Endothelial cell of umbilical vein (primary cell): ENCODE measurements at regions not wholly inside any gene's neighbourhood (a gene's known extent, or its start where the extent isn't known, plus 50 kb on each side); places are given as distances from the start of the nearest gene placed in this dataset.

Experiments used
- BruUV-seq: library from RNA; stranded (reverse); fragments of 400-500 nt; replicated peaks from 2 replicates; lab custom pipeline; 2021; lab: Mats Ljungman, UMichigan
- CTCF ChIA-PET: fragments of 300-600, 350-600 bp; sonication (Branson Sonifier 250); formaldehyde crosslinking; loops from one replicate; lab custom pipeline; 2021; ENCODE audit warnings: antibody characterized with exemption, inconsistent platforms; lab: Charles Lee
- POLR2A ChIA-PET: fragments of 300-600, 350-600 bp; sonication (Branson Sonifier 250); formaldehyde crosslinking; loops from one replicate; lab custom pipeline; 2021; ENCODE audit warnings: antibody characterized with exemption, inconsistent platforms; lab: Charles Lee
- DNase-seq: peaks from one replicate; pipeline ENCODE4 v3.0.0-alpha.2; 2011; ENCODE audit warnings: low read depth, low spot score
- FAIRE-seq: peaks from 2 replicates; lab custom pipeline; 2011; peaks lifted over from hg19 to GRCh38; lab: Jason Lieb, UNC
- H2AFZ ChIP-seq: 2 replicates; pipeline ENCODE4 v1.6.0; 2012; ENCODE audit warnings: low read depth, low read length, control low read depth, inconsistent platforms
- H3K27ac ChIP-seq: 2 replicates; pipeline ENCODE4 v1.5.1; 2011; ENCODE audit warnings: low read depth, mild to moderate bottlenecking, control low read depth, low read length, moderate library complexity; ENCODE audit not compliant: insufficient read depth
- H3K27me3 ChIP-seq, 2 experiments: 2 replicates each; pipeline versions ENCODE4 v1.6.0 to v1.6.1; 2011; ENCODE audit warnings: low read length in 2 of 2, mixed read lengths in 1 of 2; ENCODE audit not compliant: control insufficient read depth in 2 of 2, insufficient read depth in 2 of 2
- H3K36me3 ChIP-seq, 2 experiments: 2 replicates in 1 of 2; 3 replicates in 1 of 2; pipeline ENCODE4 v1.5.1; 2011; ENCODE audit warnings: low read length in 2 of 2, mild to moderate bottlenecking in 1 of 2, moderate library complexity in 1 of 2; ENCODE audit not compliant: control insufficient read depth in 2 of 2, insufficient read depth in 2 of 2; ENCODE audit errors: extremely low read depth in 1 of 2
- H3K4me1 ChIP-seq: 3 replicates; pipeline ENCODE4 v1.5.1; 2011; ENCODE audit warnings: mild to moderate bottlenecking, low read length; ENCODE audit not compliant: control insufficient read depth, insufficient read depth; ENCODE audit errors: extremely low read depth
- H3K4me2 ChIP-seq: 2 replicates; pipeline ENCODE4 v1.6.1; 2011; ENCODE audit warnings: low read length, control low read depth, mixed read lengths; ENCODE audit not compliant: insufficient read depth
- H3K4me3 ChIP-seq, 3 experiments: fragments of 200-600 bp in 1 of 3; sonication (generic), shearing (Covaris generic) in 1 of 3; replicated peaks in 1 of 3; 2 replicates each; pipeline ENCODE4 v1.5.1; 2011 to 2016; ENCODE audit warnings: control low read depth in 3 of 3, low read length in 3 of 3, mild to moderate bottlenecking in 2 of 3, inconsistent platforms in 1 of 3, low read depth in 1 of 3, moderate library complexity in 1 of 3; ENCODE audit not compliant: insufficient read depth in 1 of 3
- H3K79me2 ChIP-seq: 2 replicates; pipeline ENCODE4 v1.6.0; 2012; ENCODE audit warnings: low read length, inconsistent platforms; ENCODE audit not compliant: control insufficient read depth, insufficient read depth
- H3K9ac ChIP-seq: replicated peaks from 2 replicates; pipeline ENCODE3; 2011; ENCODE audit warnings: low read length, control low read depth; ENCODE audit not compliant: insufficient read depth; ENCODE audit errors: extremely low read depth
- H3K9me1 ChIP-seq: replicated peaks from 3 replicates; pipeline ENCODE4 v1.6.0; 2011; ENCODE audit warnings: mild to moderate bottlenecking, low read length; ENCODE audit not compliant: control insufficient read depth, insufficient read depth; ENCODE audit errors: extremely low read depth
- H3K9me3 ChIP-seq: replicated peaks from 2 replicates; pipeline ENCODE4 v1.5.1; 2012; ENCODE audit warnings: low read length, inconsistent platforms; ENCODE audit not compliant: control insufficient read depth, insufficient read depth
- H4K20me1 ChIP-seq: replicated peaks from 2 replicates; pipeline ENCODE3; 2011; ENCODE audit warnings: mild to moderate bottlenecking, low read length; ENCODE audit not compliant: control insufficient read depth, insufficient read depth; ENCODE audit errors: extremely low read depth
- CTCF ChIP-seq, 2 donors: IDR thresholded peaks; 1 replicate in 1 of 2; 2 replicates in 1 of 2; pipeline ENCODE4 v1.5.1; 2011; ENCODE audit warnings: low read length in 2 of 2, mild to moderate bottlenecking in 2 of 2, moderate library complexity in 2 of 2, control low read depth in 1 of 2, inconsistent platforms in 1 of 2, low read depth in 1 of 2; ENCODE audit not compliant: insufficient read depth in 1 of 2; ENCODE audit errors: extremely low read depth in 1 of 2
- EZH2 ChIP-seq: IDR thresholded peaks from 2 replicates; pipeline ENCODE4 v1.6.1; 2012; ENCODE audit warnings: borderline replicate concordance, low read depth, mild to moderate bottlenecking, moderate library complexity, low read length, inconsistent platforms; ENCODE audit not compliant: severe bottlenecking
- FOS ChIP-seq: IDR thresholded peaks from 2 replicates; pipeline ENCODE4 v1.6.1; 2011; ENCODE audit warnings: mild to moderate bottlenecking, low read length, moderate library complexity, borderline replicate concordance; ENCODE audit not compliant: insufficient read depth
- GATA2 ChIP-seq: IDR thresholded peaks from 2 replicates; pipeline ENCODE4 v1.7.0; 2011; ENCODE audit warnings: low read depth, mild to moderate bottlenecking, moderate library complexity, mixed read lengths, low read length; ENCODE audit not compliant: insufficient read length, insufficient read depth
- JUN ChIP-seq: IDR thresholded peaks from 2 replicates; pipeline ENCODE4 v1.6.1; 2011; ENCODE audit warnings: borderline replicate concordance, low read depth; ENCODE audit not compliant: insufficient read length, insufficient read depth
- MYC ChIP-seq: IDR thresholded peaks from one replicate; pipeline ENCODE4 v1.6.1; 2011; ENCODE audit warnings: mild to moderate bottlenecking, low read depth, low read length
- POLR2A ChIP-seq: IDR thresholded peaks from 2 replicates; pipeline ENCODE4 v1.6.1; 2012; ENCODE audit warnings: low read depth, mild to moderate bottlenecking, control low read depth, low read length
- POLR2AphosphoS5 ChIP-seq: IDR thresholded peaks from 2 replicates; pipeline ENCODE4 v1.6.1; 2012; ENCODE audit warnings: low read depth, mild to moderate bottlenecking, control low read depth, low read length, moderate library complexity; ENCODE audit not compliant: insufficient read depth
- dilution Hi-C: fragments of 300-500 bp; cut with MboI; formaldehyde crosslinking; loops from one replicate; pipeline ENCODE4 v1.15.0; 2019; ENCODE audit warnings: low sequenced_read_pairs; ENCODE audit not compliant: extremely low pct_ligation_motif_present
- intact Hi-C: fragments of 100-400 bp; cut with micrococcal nuclease; formaldehyde crosslinking; loops from one replicate; pipeline ENCODE4 v1.10.0; 2022

DNA sequence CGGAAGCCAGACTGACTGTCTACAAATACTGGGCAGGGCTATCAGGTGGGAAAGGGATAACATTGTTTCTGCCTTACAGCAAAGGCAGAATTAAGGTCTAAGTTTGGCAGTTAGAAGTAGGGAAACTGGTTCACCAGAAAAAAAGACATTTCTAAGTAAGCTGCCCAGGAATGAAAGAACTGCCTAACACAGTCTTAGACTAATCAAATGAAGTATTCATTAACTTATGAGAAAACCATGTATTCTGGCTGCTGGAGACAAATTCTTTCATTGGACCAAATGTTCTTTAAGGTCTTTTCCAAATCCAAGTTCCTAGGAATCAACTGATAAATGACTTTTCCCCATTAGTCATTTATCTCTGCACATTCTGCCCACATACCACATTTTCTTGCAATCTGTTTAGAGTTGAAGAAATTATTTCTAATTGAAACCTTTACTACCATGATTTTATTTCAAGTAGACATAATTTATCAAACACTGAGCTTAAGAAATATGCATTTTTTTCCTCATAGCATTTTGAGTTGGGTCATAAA lies 120.3 kb upstream of the OGFRL1 start:
- H3K4me3 ChIP-seq, result no peak overlapping the region
- H3K79me2 ChIP-seq, result no peaks in the 10 kb centered on the region
- ChIA-PET POLR2A (no interaction called here), CTCF (no interaction called here)
- intact Hi-C loops (no loop called here), dilution Hi-C loops (no loop called here)
- H3K9me1 ChIP-seq, result no peaks in the 10 kb centered on the region
- no peak for FAIRE-seq
- no peaks in the 10 kb centered on the region for H3K36me3 ChIP-seq
- no TSS peak for BruUV-seq
- no peak overlapping the region for H2AFZ ChIP-seq
- H3K27me3 ChIP-seq, result peaks cover 0 to 6% of the 10 kb centered on the region in 2 experiments
- TF ChIP-seq JUN (no peak), EZH2 (no peak), MYC (no peak), POLR2A (no peak), GATA2 (no peak), POLR2AphosphoS5 (no peak), FOS (no peak), CTCF (IDR thresholded peaks at IDR 0.05; ENCODE audit: extremely low read depth in 1 of 2, insufficient read depth in 1 of 2, low read depth in 1 of 2, low read length in 2 of 2) (no peak)
- DNase-seq, result no peak
- H3K4me1 ChIP-seq, result no peaks in the 10 kb centered on the region
- no peak overlapping the region for H3K4me2 ChIP-seq
- no peaks in the 10 kb centered on the region for H4K20me1 ChIP-seq
- no peak overlapping the region for H3K9ac ChIP-seq
- H3K27ac ChIP-seq, result no peak overlapping the region
- no peaks in the 10 kb centered on the region for H3K9me3 ChIP-seq
